HepG2 (cell line): ENCODE measurements at regions not wholly inside any gene's neighbourhood (a gene's known extent, or its start where the extent isn't known, plus 50 kb on each side); places are given as distances from the start of the nearest gene placed in this dataset.

Source experiments
- ATAC-seq: fragments of 200-7000 bp; cut with Tn5 transposase; 3 replicates; pipeline ENCODE4 v1.9.1; 2020; ENCODE audit warnings: mild to moderate bottlenecking, moderate library complexity
- BruUV-seq: library from RNA; stranded (reverse); fragments of 400-500 nt; replicated peaks from 2 replicates; lab custom pipeline; 2021; lab: Mats Ljungman, UMichigan
- CTCF ChIA-PET: fragments of 300-600 bp; formaldehyde crosslinking; extraction: SDS; loops from one replicate; lab custom pipeline; 2021; ENCODE audit warnings: low total read pairs, inconsistent platforms, low intra/inter-chr PET ratio; lab: Yijun Ruan, JAX
- POLR2A ChIA-PET: fragments of 350-600 bp; sonication (Branson Sonifier 250); formaldehyde crosslinking; loops from one replicate; lab custom pipeline; 2020; ENCODE audit warnings: antibody characterized with exemption, inconsistent platforms; lab: Yijun Ruan, JAX
- DNase-seq: peaks from one replicate; pipeline ENCODE4 v3.0.0-alpha.2; 2015; ENCODE audit warnings: low spot score
- FAIRE-seq: peaks from 3 replicates; lab custom pipeline; 2011; peaks lifted over from hg19 to GRCh38; lab: Jason Lieb, UNC
- H2AFZ ChIP-seq: one replicate; pipeline ENCODE4 v1.6.1; 2011; ENCODE audit warnings: low read length, inconsistent platforms
- H3K27ac ChIP-seq: fragments of 300-600 bp; 3 replicates; pipeline ENCODE4 v1.8.0; 2011; ENCODE audit warnings: mixed run types, mild to moderate bottlenecking, mixed read lengths, low read length, inconsistent platforms; ENCODE audit not compliant: insufficient read depth; ENCODE audit errors: extremely low read length
- H3K27me3 ChIP-seq, 2 experiments: fragments of 200-600 bp in 1 of 2; 2 replicates in 1 of 2; 3 replicates in 1 of 2; pipeline versions ENCODE4 v1.6.0 to v1.8.0; 2011; ENCODE audit warnings: low read length in 2 of 2, mild to moderate bottlenecking in 2 of 2, moderate library complexity in 2 of 2, inconsistent platforms in 1 of 2; ENCODE audit not compliant: insufficient read depth in 2 of 2, control insufficient read depth in 1 of 2
- H3K36me3 ChIP-seq, 2 experiments: fragments of 200-600 bp in 1 of 2; replicated peaks in 1 of 2; 2 replicates in 1 of 2; 3 replicates in 1 of 2; pipeline versions ENCODE4 v1.5.1 to v1.8.0; 2011; ENCODE audit warnings: low read length in 2 of 2, inconsistent platforms in 1 of 2; ENCODE audit not compliant: insufficient read depth in 2 of 2, control insufficient read depth in 1 of 2
- H3K4me1 ChIP-seq: 2 replicates; pipeline ENCODE4 v1.5.1; 2012; ENCODE audit warnings: low read length, inconsistent platforms; ENCODE audit not compliant: insufficient read depth
- H3K4me2 ChIP-seq: 2 replicates; pipeline ENCODE4 v1.6.0; 2011; ENCODE audit warnings: low read depth, low read length, inconsistent platforms
- H3K4me3 ChIP-seq, 3 experiments: fragments of 200-600 bp in 1 of 3; sonication (generic), shearing (Covaris generic) in 1 of 3; replicated peaks in 1 of 3; 2 replicates each; pipeline ENCODE4 v1.5.1; 2011 to 2016; ENCODE audit warnings: low read length in 3 of 3, inconsistent platforms in 2 of 3, low read depth in 2 of 3, mild to moderate bottlenecking in 2 of 3, control low read depth in 1 of 3, mixed read lengths in 1 of 3; ENCODE audit not compliant: insufficient read depth in 1 of 3
- H3K79me2 ChIP-seq: one replicate; pipeline ENCODE4 v1.6.1; 2011; ENCODE audit warnings: low read length, inconsistent platforms; ENCODE audit not compliant: insufficient read depth
- H3K9ac ChIP-seq: 2 replicates; pipeline ENCODE4 v1.6.0; 2011; ENCODE audit warnings: mild to moderate bottlenecking, low read depth, low read length, inconsistent platforms; ENCODE audit not compliant: insufficient read depth
- H3K9me3 ChIP-seq: 2 replicates; pipeline ENCODE4 v1.5.1; 2012; ENCODE audit warnings: mild to moderate bottlenecking, low read length
- H4K20me1 ChIP-seq: 2 replicates; pipeline ENCODE4 v1.6.0; 2011; ENCODE audit warnings: inconsistent platforms, mild to moderate bottlenecking, low read length, moderate library complexity; ENCODE audit not compliant: insufficient read depth
- GATA4 ChIP-seq: sonication (generic); IDR thresholded peaks from 2 replicates; pipeline ENCODE4 v1.6.1; 2016; ENCODE audit warnings: antibody characterized with exemption, low read depth, borderline replicate concordance
- MAFF ChIP-seq: IDR thresholded peaks from 2 replicates; pipeline ENCODE4 v1.6.1; 2011; ENCODE audit warnings: low read depth, low read length, improper control_type of control experiment
- MAFK ChIP-seq, 2 experiments: IDR thresholded peaks in 1 of 2; conservative IDR thresholded peaks in 1 of 2; 2 replicates each; pipeline ENCODE4 v1.6.1; 2011; ENCODE audit warnings: improper control_type of control experiment in 2 of 2, low read length in 2 of 2
- MED8 ChIP-seq: sonication (generic); formaldehyde crosslinking; IDR thresholded peaks from 2 replicates; pipeline ENCODE4 v1.8.1; 2023; ENCODE audit warnings: mild to moderate bottlenecking, missing genetic modification reagents; ENCODE audit not compliant: insufficient replicate concordance
- PCBP2 ChIP-seq: fragments of 200-400 bp; formaldehyde crosslinking; optimal IDR thresholded peaks from 2 replicates; pipeline ENCODE3; 2018; ENCODE audit warnings: low read length, low read depth; ENCODE audit not compliant: poor library complexity, severe bottlenecking
- RCOR2 ChIP-seq: IDR thresholded peaks from 2 replicates; pipeline ENCODE4 v1.6.1; 2016; ENCODE audit warnings: missing biosample characterization, missing genetic modification reagents
- ZFP90 ChIP-seq: sonication (generic); formaldehyde crosslinking; IDR thresholded peaks from 2 replicates; pipeline ENCODE4 v1.8.0; 2022; ENCODE audit warnings: missing genetic modification reagents, mild to moderate bottlenecking, inconsistent platforms, borderline replicate concordance
- ZNF292 ChIP-seq: sonication (generic); formaldehyde crosslinking; IDR thresholded peaks from 2 replicates; pipeline ENCODE4 v1.8.1; 2022; ENCODE audit warnings: mild to moderate bottlenecking, low read depth, missing genetic modification reagents, borderline replicate concordance
- ZNF839 ChIP-seq: sonication (generic); formaldehyde crosslinking; IDR thresholded peaks from 2 replicates; pipeline ENCODE4 v1.4.0; 2020; ENCODE audit warnings: missing genetic modification reagents, mild to moderate bottlenecking, borderline replicate concordance
- WGBS: methylation state at CpG from one replicate; pipeline ENCODE4 v1.1.6; 2017; ENCODE audit warnings: low lambda C conversion rate; 5-methylcytosine and 5-hydroxymethylcytosine counted together
- in situ Hi-C: cut with HindIII; loops from 2 replicates; pipeline ENCODE4 v1.10.0; 2017; ENCODE audit warnings: low pct_unique_long_range_greater_than_20kb; ENCODE audit not compliant: extremely low pct_ligation_motif_present
- intact Hi-C: fragments of 100-400 bp; cut with micrococcal nuclease; formaldehyde crosslinking; loops from one replicate; pipeline ENCODE4 v1.10.0; 2022; ENCODE audit not compliant: unreplicated experiment
- TF ChIP-seq, protein P1 (sequence below): sonication (generic); formaldehyde crosslinking; IDR thresholded peaks from 2 replicates; pipeline ENCODE4 v1.5.1; 2020; ENCODE audit warnings: mild to moderate bottlenecking, missing genetic modification reagents, borderline replicate concordance

DNA sequence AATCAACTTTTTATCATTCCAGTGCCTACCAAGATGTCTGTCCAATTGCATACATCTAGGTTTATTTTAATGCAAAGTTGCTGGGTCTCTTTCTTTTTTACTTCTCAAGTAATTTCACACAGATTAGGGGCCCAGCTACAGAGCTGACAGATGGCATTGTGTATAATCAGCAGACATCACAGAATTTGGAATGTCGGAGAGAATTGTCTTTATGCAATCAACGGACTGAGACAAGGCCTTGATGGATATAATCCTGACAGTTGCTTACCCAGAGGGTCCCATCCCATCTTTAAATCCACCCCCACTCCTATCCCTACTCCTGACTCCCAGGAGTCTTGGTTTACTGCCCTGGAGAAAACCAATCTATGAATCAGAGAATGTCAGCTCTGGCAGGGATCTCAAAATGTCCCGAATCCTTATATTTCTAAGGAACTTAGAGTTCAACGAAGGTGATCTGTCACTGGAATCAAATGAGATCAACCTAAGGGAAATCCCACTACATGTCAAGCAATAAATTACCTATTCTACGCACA, 142.0 kb downstream of the LRATD1 start:
- 8% methylated on average over 5 of the region's 5 CpGs for WGBS
- no peak for ATAC-seq
- CTCF ChIA-PET = no interaction called here
- POLR2A ChIA-PET = no interaction called here
- Histone ChIP-seq H3K4me2 (no peak overlapping the region), H3K9ac (no peak overlapping the region), H3K79me2 (no peaks in the 10 kb centered on the region), H3K4me1 (peaks cover 9% of the 10 kb centered on the region), H4K20me1 (no peaks in the 10 kb centered on the region), H3K9me3 (no peaks in the 10 kb centered on the region), H3K27me3 (0 out of 5 replicates have a peak, but pooled peaks cover 0 to 3% of the 10 kb centered on the region in 2 experiments), H2AFZ (no peak overlapping the region), H3K36me3 (no peaks in the 10 kb centered on the region), H3K4me3 (no peak overlapping the region), H3K27ac (no peak overlapping the region)
- no peak for DNase-seq
- no peak for TF ChIP-seq GATA4
- intact Hi-C loops (no loop called here), in situ Hi-C loops (no loop called here)
- no TSS peak for BruUV-seq
- FAIRE-seq = no peak

DNA sequence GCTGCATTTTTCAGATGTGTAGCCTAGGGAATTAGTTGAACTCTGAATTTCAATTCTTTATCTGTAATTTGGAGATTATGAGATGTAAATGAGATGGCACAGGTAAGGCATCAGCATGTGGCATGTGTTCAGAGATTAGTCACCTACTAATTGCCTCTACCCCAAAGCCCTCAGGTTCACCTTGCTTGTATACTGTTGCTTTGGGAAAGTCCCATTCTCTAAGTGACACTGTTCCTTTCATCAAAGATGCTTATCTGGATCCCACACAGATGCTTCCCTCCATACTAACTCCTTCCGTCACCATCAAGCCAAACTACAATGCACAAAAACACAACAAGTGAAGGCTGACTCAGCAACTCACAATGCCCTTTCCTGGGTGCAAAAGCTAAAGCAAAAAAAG, 143.7 kb downstream of the LRATD1 start:
- Histone ChIP-seq H3K9ac (no peak overlapping the region), H3K79me2 (no peaks in the 10 kb centered on the region), H3K36me3 (no peaks in the 10 kb centered on the region), H3K9me3 (no peaks in the 10 kb centered on the region), H2AFZ (no peak overlapping the region), H3K4me3 (no peak overlapping the region), H3K4me2 (no peak overlapping the region), H4K20me1 (no peaks in the 10 kb centered on the region), H3K27ac (no peak overlapping the region), H3K4me1 (peaks cover 10% of the 10 kb centered on the region), H3K27me3 (0 out of 5 replicates have a peak, but pooled peaks cover 0 to 3% of the 10 kb centered on the region in 2 experiments)
- no peak for ATAC-seq
- TF ChIP-seq MAFF (peak; percentile 43; the same call in 1 of the 2 replicates), ZNF839 (CRISPR knock-in tag) (no peak), PCBP2 (no peak), ZNF292 (CRISPR knock-in tag) (no peak), RCOR2 (CRISPR knock-in tag) (no peak), MAFK (conservative IDR thresholded peaks at IDR 0.05 in 1 of 2, IDR thresholded peaks at IDR 0.05 in 1 of 2; ENCODE audit: low read length in 2 of 2) (peak; percentile 45 to 71; a peak in 3 of 4 replicates), ZFP90 (no peak), MED8 (no peak)
- TF ChIP-seq, protein P1, sequence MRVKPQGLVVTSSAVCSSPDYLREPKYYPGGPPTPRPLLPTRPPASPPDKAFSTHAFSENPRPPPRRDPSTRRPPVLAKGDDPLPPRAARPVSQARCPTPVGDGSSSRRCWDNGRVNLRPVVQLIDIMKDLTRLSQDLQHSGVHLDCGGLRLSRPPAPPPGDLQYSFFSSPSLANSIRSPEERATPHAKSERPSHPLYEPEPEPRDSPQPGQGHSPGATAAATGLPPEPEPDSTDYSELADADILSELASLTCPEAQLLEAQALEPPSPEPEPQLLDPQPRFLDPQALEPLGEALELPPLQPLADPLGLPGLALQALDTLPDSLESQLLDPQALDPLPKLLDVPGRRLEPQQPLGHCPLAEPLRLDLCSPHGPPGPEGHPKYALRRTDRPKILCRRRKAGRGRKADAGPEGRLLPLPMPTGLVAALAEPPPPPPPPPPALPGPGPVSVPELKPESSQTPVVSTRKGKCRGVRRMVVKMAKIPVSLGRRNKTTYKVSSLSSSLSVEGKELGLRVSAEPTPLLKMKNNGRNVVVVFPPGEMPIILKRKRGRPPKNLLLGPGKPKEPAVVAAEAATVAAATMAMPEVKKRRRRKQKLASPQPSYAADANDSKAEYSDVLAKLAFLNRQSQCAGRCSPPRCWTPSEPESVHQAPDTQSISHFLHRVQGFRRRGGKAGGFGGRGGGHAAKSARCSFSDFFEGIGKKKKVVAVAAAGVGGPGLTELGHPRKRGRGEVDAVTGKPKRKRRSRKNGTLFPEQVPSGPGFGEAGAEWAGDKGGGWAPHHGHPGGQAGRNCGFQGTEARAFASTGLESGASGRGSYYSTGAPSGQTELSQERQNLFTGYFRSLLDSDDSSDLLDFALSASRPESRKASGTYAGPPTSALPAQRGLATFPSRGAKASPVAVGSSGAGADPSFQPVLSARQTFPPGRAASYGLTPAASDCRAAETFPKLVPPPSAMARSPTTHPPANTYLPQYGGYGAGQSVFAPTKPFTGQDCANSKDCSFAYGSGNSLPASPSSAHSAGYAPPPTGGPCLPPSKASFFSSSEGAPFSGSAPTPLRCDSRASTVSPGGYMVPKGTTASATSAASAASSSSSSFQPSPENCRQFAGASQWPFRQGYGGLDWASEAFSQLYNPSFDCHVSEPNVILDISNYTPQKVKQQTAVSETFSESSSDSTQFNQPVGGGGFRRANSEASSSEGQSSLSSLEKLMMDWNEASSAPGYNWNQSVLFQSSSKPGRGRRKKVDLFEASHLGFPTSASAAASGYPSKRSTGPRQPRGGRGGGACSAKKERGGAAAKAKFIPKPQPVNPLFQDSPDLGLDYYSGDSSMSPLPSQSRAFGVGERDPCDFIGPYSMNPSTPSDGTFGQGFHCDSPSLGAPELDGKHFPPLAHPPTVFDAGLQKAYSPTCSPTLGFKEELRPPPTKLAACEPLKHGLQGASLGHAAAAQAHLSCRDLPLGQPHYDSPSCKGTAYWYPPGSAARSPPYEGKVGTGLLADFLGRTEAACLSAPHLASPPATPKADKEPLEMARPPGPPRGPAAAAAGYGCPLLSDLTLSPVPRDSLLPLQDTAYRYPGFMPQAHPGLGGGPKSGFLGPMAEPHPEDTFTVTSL = no peak
- FAIRE-seq = no peak
- CTCF ChIA-PET = no interaction called here
- 6% methylated on average over 1 of the region's 1 CpG for WGBS
- in situ Hi-C loops = no loop called here
- no peak for DNase-seq
- POLR2A ChIA-PET = no interaction called here
- intact Hi-C loops = loop anchor here (1.0 kb wide), 1 partner anchor 23 kb away; no protein-coding TSS in a partner anchor
- BruUV-seq = no TSS peak
